GM12875 (cell line): ENCODE measurements at regions not wholly inside any gene's neighbourhood (a gene's known extent, or its start where the extent isn't known, plus 50 kb on each side); places are given as distances from the start of the nearest gene placed in this dataset.

Source experiments
- H3K4me3 ChIP-seq: one replicate; pipeline ENCODE4 v1.5.1; 2011; ENCODE audit warnings: low read depth, low read length, control low read depth
- TF ChIP-seq, protein P1 (sequence below): IDR thresholded peaks from 2 replicates; pipeline ENCODE4 v1.5.1; 2011; ENCODE audit warnings: low read depth, mild to moderate bottlenecking, control low read depth, inconsistent platforms, low read length, moderate library complexity, borderline replicate concordance; ENCODE audit not compliant: insufficient read depth

DNA sequence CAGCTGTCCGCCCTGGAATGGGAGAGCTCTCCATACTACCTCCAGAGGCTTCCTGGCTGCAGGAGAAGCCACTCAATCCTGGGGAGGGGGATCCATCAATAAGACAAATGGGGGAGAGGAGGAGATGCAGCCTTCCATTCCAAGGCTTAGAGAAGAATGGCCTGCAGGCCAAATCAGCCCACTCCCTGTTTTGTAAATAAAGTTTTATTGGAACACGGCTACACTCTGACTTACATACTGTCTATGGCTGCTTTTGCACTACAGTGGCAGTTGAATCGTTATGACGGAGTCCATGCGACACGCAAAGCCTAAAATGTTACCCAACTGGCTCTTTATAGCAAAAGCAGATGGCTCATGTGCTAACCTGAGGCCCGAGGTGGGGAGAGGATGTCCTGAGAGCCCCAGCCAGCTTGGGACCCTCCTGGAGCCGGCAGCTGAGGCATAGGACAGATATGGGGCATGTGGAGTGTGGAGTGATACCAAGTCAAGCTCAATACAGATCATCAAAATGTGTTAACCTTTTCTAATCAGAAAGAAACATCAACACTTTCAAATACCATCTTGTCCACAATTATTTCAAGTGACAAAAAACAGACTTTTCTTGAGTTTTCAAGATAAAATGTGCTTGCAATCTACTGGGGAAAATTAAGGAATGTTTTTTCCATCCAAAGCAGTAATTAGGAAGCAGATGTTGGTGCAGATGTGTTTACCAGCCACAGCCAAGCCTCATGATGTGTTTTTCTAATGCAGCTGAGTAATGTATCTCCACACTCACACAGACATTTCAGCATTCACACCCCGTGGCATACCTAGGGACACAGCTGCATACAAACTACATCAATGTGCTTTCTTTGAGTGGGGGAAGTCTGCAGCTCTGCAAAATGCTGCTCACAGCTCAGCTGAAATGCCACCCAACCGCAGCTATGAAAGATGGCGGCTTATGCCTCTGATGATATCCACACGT lies 181.6 kb downstream of the SHANK2 start:
- H3K4me3 ChIP-seq = no peak overlapping the region
- TF ChIP-seq, protein P1, sequence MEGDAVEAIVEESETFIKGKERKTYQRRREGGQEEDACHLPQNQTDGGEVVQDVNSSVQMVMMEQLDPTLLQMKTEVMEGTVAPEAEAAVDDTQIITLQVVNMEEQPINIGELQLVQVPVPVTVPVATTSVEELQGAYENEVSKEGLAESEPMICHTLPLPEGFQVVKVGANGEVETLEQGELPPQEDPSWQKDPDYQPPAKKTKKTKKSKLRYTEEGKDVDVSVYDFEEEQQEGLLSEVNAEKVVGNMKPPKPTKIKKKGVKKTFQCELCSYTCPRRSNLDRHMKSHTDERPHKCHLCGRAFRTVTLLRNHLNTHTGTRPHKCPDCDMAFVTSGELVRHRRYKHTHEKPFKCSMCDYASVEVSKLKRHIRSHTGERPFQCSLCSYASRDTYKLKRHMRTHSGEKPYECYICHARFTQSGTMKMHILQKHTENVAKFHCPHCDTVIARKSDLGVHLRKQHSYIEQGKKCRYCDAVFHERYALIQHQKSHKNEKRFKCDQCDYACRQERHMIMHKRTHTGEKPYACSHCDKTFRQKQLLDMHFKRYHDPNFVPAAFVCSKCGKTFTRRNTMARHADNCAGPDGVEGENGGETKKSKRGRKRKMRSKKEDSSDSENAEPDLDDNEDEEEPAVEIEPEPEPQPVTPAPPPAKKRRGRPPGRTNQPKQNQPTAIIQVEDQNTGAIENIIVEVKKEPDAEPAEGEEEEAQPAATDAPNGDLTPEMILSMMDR = no peak

DNA sequence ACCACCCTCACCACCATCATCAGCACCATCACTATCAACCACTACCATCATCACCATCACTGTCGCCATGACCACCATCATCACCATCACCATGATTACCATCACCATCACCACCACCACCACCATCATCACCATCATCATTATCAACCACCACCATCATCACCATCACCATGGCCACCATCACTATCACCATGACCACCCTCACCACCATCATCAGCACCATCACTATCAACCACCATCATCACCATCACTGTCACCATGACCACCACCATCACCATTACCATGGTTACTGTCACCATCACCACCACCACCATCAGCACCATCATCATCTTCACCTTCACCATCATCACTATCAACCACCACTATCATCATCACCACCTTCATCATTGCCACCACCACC lies 183.4 kb downstream of the SHANK2 start:
- TF ChIP-seq, protein P1 = no peak
- H3K4me3 ChIP-seq = no peak overlapping the region

DNA sequence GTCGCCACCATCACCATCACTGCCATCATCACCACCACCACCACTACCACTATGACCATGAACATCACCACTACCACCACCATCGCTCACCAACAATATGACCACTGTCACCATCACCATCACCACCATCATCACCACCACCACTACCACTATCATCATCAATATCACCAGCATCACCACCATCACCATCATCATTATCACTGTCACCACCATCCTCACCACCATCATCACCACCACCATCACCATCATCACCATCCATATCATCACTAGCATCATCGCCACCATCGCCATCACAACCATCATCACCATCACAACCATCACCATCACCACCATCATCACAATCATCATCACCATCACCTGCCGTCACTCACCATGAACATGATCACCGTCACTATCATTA lies 184.6 kb downstream of the SHANK2 start:
- H3K4me3 ChIP-seq = no peak overlapping the region
- TF ChIP-seq, protein P1 = no peak

DNA sequence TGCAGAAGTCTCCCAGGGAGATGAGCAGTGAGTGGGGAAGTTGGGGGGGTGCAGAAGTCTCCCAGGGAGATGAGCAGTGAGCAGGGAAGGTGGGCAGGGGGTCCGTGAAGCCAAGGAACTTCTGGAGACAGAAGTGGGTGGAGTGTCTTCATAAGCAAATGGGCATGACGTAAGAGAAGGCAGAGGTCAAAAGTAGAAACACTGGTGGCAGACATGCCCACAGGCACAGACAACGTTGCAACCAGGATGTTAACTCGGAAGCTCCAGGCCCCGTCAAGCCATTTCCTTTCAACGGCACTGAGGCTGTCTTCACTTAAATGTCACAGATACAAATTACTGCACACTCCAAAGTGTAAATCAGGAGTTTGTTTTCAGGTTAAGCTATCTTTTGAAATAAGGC lies 186.1 kb downstream of the SHANK2 start:
- no peak overlapping the region for H3K4me3 ChIP-seq
- TF ChIP-seq, protein P1 = no peak

DNA sequence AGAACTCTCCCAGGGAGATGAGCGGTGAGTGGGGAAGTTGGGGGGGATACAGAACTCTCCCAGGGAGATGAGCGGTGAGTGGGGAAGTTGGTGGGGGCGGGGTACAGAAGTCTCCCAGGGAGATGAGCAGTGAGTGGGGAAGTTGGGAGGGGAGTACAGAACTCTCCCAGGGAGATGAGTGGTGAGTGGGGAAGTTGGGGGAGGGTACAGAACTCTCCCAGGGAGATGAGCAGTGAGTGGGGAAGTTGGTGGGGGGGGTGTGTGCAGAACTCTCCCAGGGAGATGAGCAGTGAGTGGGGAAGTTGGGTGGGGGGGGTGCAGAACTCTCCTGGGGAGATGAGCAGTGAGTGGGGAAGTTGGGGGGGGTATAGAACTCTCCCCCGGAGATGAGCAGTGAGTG lies 186.5 kb downstream of the SHANK2 start:
- no peak overlapping the region for H3K4me3 ChIP-seq
- TF ChIP-seq, protein P1 = no peak

DNA sequence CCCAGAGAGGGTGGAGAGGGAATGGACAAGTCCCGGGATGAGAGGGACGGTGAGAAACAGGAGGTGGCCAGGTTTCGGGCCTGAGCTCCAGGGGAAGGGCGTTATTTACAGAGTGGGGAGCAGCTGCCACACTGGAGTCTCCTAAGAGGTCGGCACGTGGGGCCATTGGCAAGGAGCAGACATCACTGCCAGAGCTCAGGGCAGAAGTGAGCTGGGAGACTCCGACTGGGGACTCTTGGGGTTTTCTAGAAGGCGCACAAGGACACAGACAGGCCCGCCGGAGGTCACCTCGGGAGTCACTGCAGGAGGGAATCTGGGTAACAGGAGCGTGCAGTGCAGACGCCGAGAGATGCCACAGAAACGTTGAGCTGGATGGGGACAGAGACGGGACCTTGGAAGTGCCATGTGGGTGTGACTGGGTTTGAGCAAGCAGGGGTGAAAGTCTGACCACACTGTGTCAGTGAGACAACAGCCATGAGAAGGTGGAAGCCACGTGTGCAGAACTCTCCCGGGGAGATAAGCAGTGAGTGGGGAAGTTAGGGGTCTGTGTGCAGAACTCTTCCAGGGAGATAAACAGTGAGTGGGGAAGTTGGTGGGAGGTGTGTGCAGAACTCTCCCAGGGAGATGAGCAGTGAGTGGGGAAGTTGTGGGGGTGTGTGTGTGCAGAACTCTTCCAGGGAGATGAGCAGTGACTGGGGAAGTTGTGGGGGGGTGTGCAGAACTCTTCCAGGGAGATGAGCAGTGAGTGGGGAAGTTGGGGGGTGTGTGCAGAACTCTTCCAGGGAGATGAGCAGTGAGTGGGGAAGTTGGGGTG lies 187.5 kb downstream of the SHANK2 start:
- TF ChIP-seq, protein P1 = no peak

More for the DNA sequence above, 187.5 kb downstream of the SHANK2 start:
- no peak overlapping the region for H3K4me3 ChIP-seq
